H1 (cell line): ENCODE measurements at regions not wholly inside any gene's neighbourhood (a gene's known extent, or its start where the extent isn't known, plus 50 kb on each side); places are given as distances from the start of the nearest gene placed in this dataset.
"Not testable (repeated sequence)": the region's sequence is repeated elsewhere in the genome, so short reads cannot be mapped to it uniquely, and the experiment has no call there.

ENCODE experiments used
- CTCF ChIA-PET: fragments of 300-600 bp; sonication (Branson Sonifier 250); formaldehyde crosslinking; loops from one replicate; lab custom pipeline; 2021; ENCODE audit not compliant: partially characterized antibody; lab: Charles Lee
- POLR2A ChIA-PET: fragments of 300-600 bp; sonication (Branson Sonifier 250); formaldehyde crosslinking; loops from one replicate; lab custom pipeline; 2021; ENCODE audit warnings: inconsistent platforms; ENCODE audit not compliant: partially characterized antibody; lab: Charles Lee
- DNase-seq, 2 experiments: peaks; one replicate each; pipeline versions ENCODE4 v3.0.0 to v3.0.0-alpha.2; 2010 to 2022; ENCODE audit warnings: low spot score in 2 of 2, low read depth in 1 of 2, mixed read lengths in 1 of 2
- FAIRE-seq: peaks from 2 replicates; lab custom pipeline; 2011; peaks lifted over from hg19 to GRCh38; lab: Jason Lieb, UNC
- H2AFZ ChIP-seq: 2 replicates; pipeline ENCODE4 v1.8.1; 2012; ENCODE audit warnings: low read length, inconsistent platforms
- H2AK5ac ChIP-seq: 2 replicates; pipeline ENCODE4 v1.6.1; 2013; ENCODE audit warnings: low read depth, low read length
- H2BK120ac ChIP-seq: replicated peaks from 2 replicates; pipeline ENCODE3; 2013; ENCODE audit warnings: low read depth, low read length, inconsistent platforms
- H2BK12ac ChIP-seq: 2 replicates; pipeline ENCODE4 v1.6.1; 2013; ENCODE audit warnings: low read depth, low read length
- H2BK15ac ChIP-seq: 2 replicates; pipeline ENCODE4 v1.6.1; 2013; ENCODE audit warnings: low read length
- H2BK20ac ChIP-seq: 2 replicates; pipeline ENCODE4 v1.6.1; 2013; ENCODE audit warnings: low read length
- H2BK5ac ChIP-seq: 2 replicates; pipeline ENCODE4 v1.6.1; 2013; ENCODE audit warnings: low read depth, low read length
- H3K14ac ChIP-seq: 2 replicates; pipeline ENCODE4 v1.6.1; 2013; ENCODE audit warnings: inconsistent platforms; ENCODE audit not compliant: insufficient read length
- H3K18ac ChIP-seq: 2 replicates; pipeline ENCODE4 v1.6.1; 2013; ENCODE audit warnings: low read length; ENCODE audit errors: extremely low read depth
- H3K23ac ChIP-seq: 2 replicates; pipeline ENCODE4 v1.6.1; 2013; ENCODE audit warnings: inconsistent platforms; ENCODE audit not compliant: insufficient read length
- H3K23me2 ChIP-seq: 2 replicates; pipeline ENCODE4 v1.6.1; 2013; ENCODE audit warnings: low read depth, low read length
- H3K27ac ChIP-seq: 2 replicates; pipeline ENCODE4 v1.6.1; 2011; ENCODE audit warnings: low read depth, low read length, inconsistent platforms
- H3K27me3 ChIP-seq, 4 experiments: replicated peaks in 1 of 4; 1 replicate in 1 of 4; 2 replicates in 3 of 4; pipeline versions ENCODE4 v1.6.1 to v1.8.1; 2011 to 2013; ENCODE audit warnings: low read length in 3 of 4, mild to moderate bottlenecking in 3 of 4, inconsistent platforms in 2 of 4, mixed read lengths in 2 of 4, moderate library complexity in 1 of 4; ENCODE audit not compliant: control insufficient read depth in 3 of 4, insufficient read depth in 3 of 4; ENCODE audit errors: extremely low read depth in 1 of 4
- H3K36me3 ChIP-seq, 4 experiments: 2 replicates each; pipeline versions ENCODE4 v1.6.1 to v1.8.1; 2011 to 2013; ENCODE audit warnings: mild to moderate bottlenecking in 4 of 4, low read length in 3 of 4, moderate library complexity in 2 of 4, control low read depth in 1 of 4, inconsistent platforms in 1 of 4; ENCODE audit not compliant: insufficient read depth in 4 of 4, control insufficient read depth in 2 of 4
- H3K4ac ChIP-seq: replicated peaks from 2 replicates; pipeline ENCODE3; 2013; ENCODE audit warnings: low read length, low read depth, mixed read lengths, inconsistent platforms; ENCODE audit not compliant: insufficient read length
- H3K4me1 ChIP-seq, 4 experiments: replicated peaks in 1 of 4; 1 replicate in 1 of 4; 2 replicates in 3 of 4; pipeline versions ENCODE4 v1.6.1 to v1.8.1; 2011 to 2013; ENCODE audit warnings: low read length in 3 of 4, inconsistent platforms in 2 of 4, mixed read lengths in 1 of 4; ENCODE audit not compliant: insufficient read depth in 4 of 4, control insufficient read depth in 3 of 4
- H3K4me2 ChIP-seq, 2 experiments: 2 replicates each; pipeline versions ENCODE4 v1.6.1 to v1.8.1; 2011 to 2013; ENCODE audit warnings: low read depth in 2 of 2, low read length in 2 of 2, control low read depth in 1 of 2, inconsistent platforms in 1 of 2, mild to moderate bottlenecking in 1 of 2; ENCODE audit not compliant: insufficient read depth in 1 of 2
- H3K4me3 ChIP-seq, 4 experiments: fragments of 200-600, 300-600 bp in 1 of 4; sonication (generic), shearing (Covaris generic), sonication (Bioruptor Twin) in 1 of 4; 2 replicates each; pipeline versions ENCODE4 v1.5.1 to v1.8.1; 2011 to 2016; ENCODE audit warnings: low read length in 4 of 4, low read depth in 3 of 4, control low read depth in 2 of 4, inconsistent platforms in 2 of 4, mild to moderate bottlenecking in 2 of 4, mixed read lengths in 1 of 4, moderate library complexity in 1 of 4; ENCODE audit not compliant: insufficient read depth in 2 of 4; ENCODE audit errors: extremely low read depth in 1 of 4
- H3K56ac ChIP-seq: replicated peaks from 2 replicates; pipeline ENCODE3; 2013; ENCODE audit warnings: low read depth, mild to moderate bottlenecking, mixed read lengths, low read length, inconsistent platforms; ENCODE audit not compliant: insufficient read length
- H3K79me1 ChIP-seq: 2 replicates; pipeline ENCODE4 v1.6.1; 2013; ENCODE audit warnings: low read depth, low read length, control low read depth
- H3K79me2 ChIP-seq, 2 experiments: 2 replicates each; pipeline versions ENCODE4 v1.6.1 to v1.8.1; 2012 to 2013; ENCODE audit warnings: low read length in 2 of 2, mild to moderate bottlenecking in 2 of 2, inconsistent platforms in 1 of 2; ENCODE audit not compliant: insufficient read depth in 2 of 2, control insufficient read depth in 1 of 2
- H3K9ac ChIP-seq, 4 experiments: replicated peaks in 1 of 4; 1 replicate in 1 of 4; 2 replicates in 3 of 4; pipeline versions ENCODE4 v1.6.1 to v1.8.1; 2011 to 2013; ENCODE audit warnings: low read depth in 3 of 4, low read length in 3 of 4, control low read depth in 2 of 4, mild to moderate bottlenecking in 2 of 4, moderate library complexity in 2 of 4, inconsistent platforms in 1 of 4; ENCODE audit errors: extremely low read depth in 1 of 4
- H3K9me3 ChIP-seq, 2 experiments: 2 replicates each; pipeline versions ENCODE4 v1.6.1 to v1.8.1; 2012 to 2013; ENCODE audit warnings: mild to moderate bottlenecking in 2 of 2, moderate library complexity in 2 of 2, control low read depth in 1 of 2, inconsistent platforms in 1 of 2, low read depth in 1 of 2, low read length in 1 of 2, mixed read lengths in 1 of 2; ENCODE audit not compliant: insufficient read depth in 2 of 2
- H4K20me1 ChIP-seq, 2 experiments: replicated peaks in 1 of 2; 2 replicates each; pipeline versions ENCODE3 to v1.8.1; 2011 to 2013; ENCODE audit warnings: inconsistent platforms in 2 of 2, low read length in 2 of 2, mild to moderate bottlenecking in 1 of 2; ENCODE audit not compliant: insufficient read depth in 2 of 2, control insufficient read depth in 1 of 2
- H4K5ac ChIP-seq: 2 replicates; pipeline ENCODE4 v1.6.1; 2013; ENCODE audit warnings: low read length, low read depth, mixed read lengths, inconsistent platforms; ENCODE audit not compliant: insufficient read length
- H4K8ac ChIP-seq: 2 replicates; pipeline ENCODE4 v1.8.0; 2013; ENCODE audit warnings: mild to moderate bottlenecking, moderate library complexity, low read length, inconsistent platforms; ENCODE audit not compliant: insufficient read depth; ENCODE audit errors: extremely low read depth
- H4K91ac ChIP-seq: replicated peaks from 2 replicates; pipeline ENCODE3; 2013; ENCODE audit warnings: low read length, mixed read lengths, inconsistent platforms; ENCODE audit not compliant: insufficient read length
- WGBS, 2 experiments: shearing (Covaris generic) in 1 of 2; methylation state at CpG; one replicate each; pipeline versions ENCODE4 v1.1.6 to v1.1.7; 2013 to 2015; ENCODE audit warnings: low lambda C conversion rate in 2 of 2, mixed read lengths in 2 of 2, inconsistent platforms in 1 of 2, low coverage in 1 of 2, missing lambda C conversion rate in 1 of 2; ENCODE audit not compliant: insufficient replicate concordance in 2 of 2, insufficient coverage in 1 of 2, insufficient read length in 1 of 2; ENCODE audit errors: extremely low coverage in 1 of 2, missing lambda C conversion rate in 1 of 2; 5-methylcytosine and 5-hydroxymethylcytosine counted together

- H3K4ac ChIP-seq, H2BK5ac ChIP-seq, H3K27ac ChIP-seq, H3K9ac ChIP-seq, H3K79me1 ChIP-seq, H4K91ac ChIP-seq, H3K18ac ChIP-seq, H3K23ac ChIP-seq, H2BK20ac ChIP-seq, DNase-seq, H2AK5ac ChIP-seq, POLR2A ChIA-PET, H4K20me1 ChIP-seq, H3K27me3 ChIP-seq, H4K8ac ChIP-seq, CTCF ChIA-PET, H2AFZ ChIP-seq, H2BK120ac ChIP-seq, H3K4me1 ChIP-seq, H3K56ac ChIP-seq, H3K4me2 ChIP-seq, H3K36me3 ChIP-seq, H2BK12ac ChIP-seq, H2BK15ac ChIP-seq, H3K4me3 ChIP-seq, H3K14ac ChIP-seq, H3K79me2 ChIP-seq, H3K23me2 ChIP-seq, H4K5ac ChIP-seq: not testable (repeated sequence)
- peak; percentile 24 for FAIRE-seq
- 74% methylated on average over 5 of the region's 6 CpGs; no CpG with 5 or more reads in 1 of the 2 experiments for WGBS, 2 experiments
- H3K9me3 ChIP-seq: peaks cover 5 to 19% of the 10 kb centered on the region in 2 experiments; a peak in 1 of 4 replicates
Observed at GRCh38 chrY:12448561-12448960, 252.5 kb upstream of the USP9Y start.

GRCh38 chrY:12453318-12453717 is 247.7 kb upstream of the USP9Y start:
- peaks cover 0 to 33% of the 10 kb centered on the region in 2 experiments; a peak in 2 of 4 replicates for H3K9me3 ChIP-seq
- H3K4me3 ChIP-seq, FAIRE-seq, H3K36me3 ChIP-seq, H2BK120ac ChIP-seq, H3K23me2 ChIP-seq, H4K8ac ChIP-seq, CTCF ChIA-PET, H4K20me1 ChIP-seq, H2BK15ac ChIP-seq, H3K27ac ChIP-seq, H4K91ac ChIP-seq, H3K9ac ChIP-seq, H3K79me2 ChIP-seq, H3K27me3 ChIP-seq, H2AFZ ChIP-seq, H2BK5ac ChIP-seq, DNase-seq, H2BK20ac ChIP-seq, H2BK12ac ChIP-seq, H3K18ac ChIP-seq, H3K79me1 ChIP-seq, H3K23ac ChIP-seq, H3K14ac ChIP-seq, H4K5ac ChIP-seq, POLR2A ChIA-PET, H3K56ac ChIP-seq, H3K4me2 ChIP-seq, H2AK5ac ChIP-seq, H3K4ac ChIP-seq, H3K4me1 ChIP-seq: not testable (repeated sequence)
- no CpG with 5 or more reads among the region's 26 CpGs for WGBS, 2 experiments
